Tibial artery (tissue), 4 donors: ENCODE measurements at regions not wholly inside any gene's neighbourhood (a gene's known extent, or its start where the extent isn't known, plus 50 kb on each side); places are given as distances from the start of the nearest gene placed in this dataset.

Experiments
- DNase-seq, 2 donors: peaks; one replicate each; pipeline ENCODE4 v3.0.0-alpha.2; 2019
- H3K27ac ChIP-seq, 2 donors: fragments of 200-600 bp; sonication (generic) in 1 of 2; 1 replicate in 1 of 2; 2 replicates in 1 of 2; pipeline ENCODE4 v1.5.1; 2018 to 2019; ENCODE audit warnings: mild to moderate bottlenecking in 1 of 2
- H3K27me3 ChIP-seq, 2 donors: fragments of 200-600 bp; sonication (generic) in 1 of 2; one replicate each; pipeline versions ENCODE4 v1.5.1 to v1.6.0; 2016 to 2019
- H3K36me3 ChIP-seq, 3 donors: fragments of 200-600 bp; sonication (generic) in 2 of 3; one replicate each; pipeline ENCODE4 v1.5.1; 2016 to 2019; ENCODE audit warnings: mild to moderate bottlenecking in 2 of 3
- H3K4me1 ChIP-seq, 4 donors: fragments of 200-600 bp; sonication (generic) in 2 of 4; 1 replicate in 3 of 4; 2 replicates in 1 of 4; pipeline ENCODE4 v1.5.1; 2016 to 2019
- H3K4me3 ChIP-seq, 2 donors: fragments of 200-600 bp; sonication (generic) in 1 of 2; 1 replicate in 1 of 2; 2 replicates in 1 of 2; pipeline ENCODE4 v1.5.1; 2018 to 2019; ENCODE audit warnings: mild to moderate bottlenecking in 2 of 2
- H3K9me3 ChIP-seq, 3 donors: fragments of 200-600 bp; sonication (generic) in 1 of 3; one replicate each; pipeline ENCODE4 v1.5.1; 2016 to 2019
- CTCF ChIP-seq, 2 experiments: fragments of 200-600 bp in 1 of 2; fragments of 450-650 bp in 1 of 2; IDR thresholded peaks; one replicate each; pipeline ENCODE4 v1.5.1; 2017 to 2019; ENCODE audit warnings: antibody characterized with exemption in 2 of 2, mild to moderate bottlenecking in 1 of 2, moderate library complexity in 1 of 2
- intact Hi-C: fragments of 100-400 bp; cut with DNase I; formaldehyde crosslinking; loops from one replicate; pipeline ENCODE4 v1.15.0; 2023; ENCODE audit warnings: low total_unique reads

GRCh38 chr4:138560448-138560847 is 318.3 kb upstream of the SLC7A11 start:
- peaks cover 0 to 10% (median 5%) of the 10 kb centered on the region in 4 donors for H3K4me1 ChIP-seq
- no peaks in the 10 kb centered on the region for H3K27me3 ChIP-seq
- no peak overlapping the region for H3K4me3 ChIP-seq
- H3K36me3 ChIP-seq = no peaks in the 10 kb centered on the region
- no peak for DNase-seq
- H3K27ac ChIP-seq = no peak overlapping the region
- no peak for TF ChIP-seq CTCF (IDR thresholded peaks at IDR 0.05)
- no peaks in the 10 kb centered on the region for H3K9me3 ChIP-seq
- intact Hi-C loops = no loop called here

GRCh38 chr4:138558886-138559285 is 316.7 kb upstream of the SLC7A11 start:
- DNase-seq = no peak
- intact Hi-C loops = no loop called here

GRCh38 chr4:138555584-138555983 is 313.4 kb upstream of the SLC7A11 start:
- no peak for TF ChIP-seq CTCF (IDR thresholded peaks at IDR 0.05)
- H3K9me3 ChIP-seq = no peaks in the 10 kb centered on the region
- H3K36me3 ChIP-seq = no peaks in the 10 kb centered on the region
- H3K4me1 ChIP-seq = no peaks in the 10 kb centered on the region
- no peak overlapping the region for H3K4me3 ChIP-seq
- no peak overlapping the region for H3K27ac ChIP-seq
- no peak for DNase-seq
- H3K27me3 ChIP-seq = no peaks in the 10 kb centered on the region
- intact Hi-C loops = no loop called here

More at GRCh38 chr4:138558886-138559285, 316.7 kb upstream of the SLC7A11 start:
- Histone ChIP-seq H3K9me3 (no peaks in the 10 kb centered on the region), H3K27me3 (no peaks in the 10 kb centered on the region), H3K36me3 (no peaks in the 10 kb centered on the region), H3K4me1 (peaks cover 0 to 10% (median 5%) of the 10 kb centered on the region in 4 donors), H3K4me3 (no peak overlapping the region), H3K27ac (no peak overlapping the region)
- TF ChIP-seq CTCF (IDR thresholded peaks at IDR 0.05) = no peak

- Histone ChIP-seq H3K27me3 (no peaks in the 10 kb centered on the region), H3K4me1 (no peaks in the 10 kb centered on the region), H3K27ac (no peak overlapping the region), H3K36me3 (no peaks in the 10 kb centered on the region), H3K4me3 (no peak overlapping the region), H3K9me3 (no peaks in the 10 kb centered on the region)
- intact Hi-C loops = no loop called here
- DNase-seq = no peak
- no peak for TF ChIP-seq CTCF (IDR thresholded peaks at IDR 0.05)
Measured at GRCh38 chr4:138555108-138555507, 313.0 kb upstream of the SLC7A11 start.

- H3K4me3 ChIP-seq = no peak overlapping the region
- no peaks in the 10 kb centered on the region for H3K9me3 ChIP-seq
- no peaks in the 10 kb centered on the region for H3K4me1 ChIP-seq
- no peaks in the 10 kb centered on the region for H3K27me3 ChIP-seq
- no peak overlapping the region for H3K27ac ChIP-seq
- no peak for TF ChIP-seq CTCF (IDR thresholded peaks at IDR 0.05)
- DNase-seq = no peak
- H3K36me3 ChIP-seq = no peaks in the 10 kb centered on the region
- intact Hi-C loops = no loop called here
Measured at GRCh38 chr4:138553001-138553845, 311.1 kb upstream of the SLC7A11 start.
